ENCODE measurements at regions not wholly inside any gene's neighbourhood (a gene's known extent, or its start where the extent isn't known, plus 50 kb on each side); places are given as distances from the start of the nearest gene placed in this dataset.
A peak's percentile ranks its signal among the peaks of the same experiment; 100 is the strongest.

DNA sequence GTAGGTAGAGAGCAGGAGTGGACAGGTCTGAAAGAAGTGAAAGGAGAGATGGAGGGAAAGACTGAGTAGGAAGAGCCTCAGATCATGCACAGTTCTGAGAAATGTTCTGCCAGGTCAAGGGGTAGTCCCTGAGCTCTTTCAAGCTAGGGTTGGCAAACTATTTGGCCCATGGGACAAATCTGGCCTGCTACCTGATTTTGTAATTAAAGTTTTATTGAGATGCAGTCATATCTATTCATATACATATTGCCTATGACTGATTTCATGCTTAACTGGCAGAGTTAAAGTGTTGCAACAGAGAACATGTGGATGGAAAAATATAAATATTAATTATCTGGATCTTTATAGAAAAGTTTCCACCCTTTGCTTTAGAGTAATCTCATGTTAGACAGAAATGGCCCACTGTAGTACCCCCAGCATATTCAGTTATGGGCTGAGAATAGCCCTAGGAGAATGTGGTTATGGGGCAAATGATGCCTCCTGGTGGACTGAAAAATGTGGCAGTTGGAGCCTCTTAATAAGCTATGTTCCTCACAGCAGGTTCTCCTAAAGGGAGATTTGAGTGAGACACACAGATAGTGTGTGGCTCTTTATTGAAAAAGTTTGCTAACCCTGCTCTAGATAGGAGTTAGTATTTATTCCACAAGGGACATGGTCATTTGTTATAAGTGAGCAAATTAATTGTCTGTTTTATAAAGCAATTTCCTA, 476.9 kb downstream of the LRIG3 start:
- no peaks in the 10 kb centered on the region for H3K27me3 ChIP-seq (ENCODE audit: low read length)
- H3K4me3 ChIP-seq (ENCODE audit: low read length), result no peak overlapping the region
- no peaks in the 10 kb centered on the region for H3K9me3 ChIP-seq (ENCODE audit: low read length)
- intact Hi-C loops (cut with micrococcal nuclease), result loop anchor here (2.0 kb wide), 1 partner anchor 97 kb away; no protein-coding TSS in a partner anchor
- H2AFZ ChIP-seq (ENCODE audit: low read length), result no peak overlapping the region
- no peak overlapping the region for H3K4me2 ChIP-seq (ENCODE audit: low read length)
- no peak overlapping the region for H3K9ac ChIP-seq (ENCODE audit: low read length)
- H4K20me1 ChIP-seq (ENCODE audit: low read length), result no peaks in the 10 kb centered on the region
- H3K9me2 ChIP-seq (replicated peaks; ENCODE audit: low read length), result no peaks in the 10 kb centered on the region
- no peaks in the 10 kb centered on the region for H3K79me2 ChIP-seq (ENCODE audit: low read length)
- ChIA-PET CTCF (interaction anchor here (0.6 kb wide), 4 partner anchors 20 to 954 kb away, joined by 3 to 4 read pairs (median 3); no protein-coding TSS in a partner anchor), POLR2A (ENCODE audit: unreplicated experiment) (interaction anchor here (0.5 to 1.0 kb wide), 2 partner anchors 16 to 18 kb away, joined by 5 read pairs; no protein-coding TSS in a partner anchor)
- H3K4me1 ChIP-seq (ENCODE audit: insufficient read depth, low read length), result 0 out of 2 replicates have a peak, but pooled peaks cover 6% of the 10 kb centered on the region
- ATAC-seq, result peak; percentile 46; the same call in 1 of the 2 replicates
- TF ChIP-seq, protein P1, sequence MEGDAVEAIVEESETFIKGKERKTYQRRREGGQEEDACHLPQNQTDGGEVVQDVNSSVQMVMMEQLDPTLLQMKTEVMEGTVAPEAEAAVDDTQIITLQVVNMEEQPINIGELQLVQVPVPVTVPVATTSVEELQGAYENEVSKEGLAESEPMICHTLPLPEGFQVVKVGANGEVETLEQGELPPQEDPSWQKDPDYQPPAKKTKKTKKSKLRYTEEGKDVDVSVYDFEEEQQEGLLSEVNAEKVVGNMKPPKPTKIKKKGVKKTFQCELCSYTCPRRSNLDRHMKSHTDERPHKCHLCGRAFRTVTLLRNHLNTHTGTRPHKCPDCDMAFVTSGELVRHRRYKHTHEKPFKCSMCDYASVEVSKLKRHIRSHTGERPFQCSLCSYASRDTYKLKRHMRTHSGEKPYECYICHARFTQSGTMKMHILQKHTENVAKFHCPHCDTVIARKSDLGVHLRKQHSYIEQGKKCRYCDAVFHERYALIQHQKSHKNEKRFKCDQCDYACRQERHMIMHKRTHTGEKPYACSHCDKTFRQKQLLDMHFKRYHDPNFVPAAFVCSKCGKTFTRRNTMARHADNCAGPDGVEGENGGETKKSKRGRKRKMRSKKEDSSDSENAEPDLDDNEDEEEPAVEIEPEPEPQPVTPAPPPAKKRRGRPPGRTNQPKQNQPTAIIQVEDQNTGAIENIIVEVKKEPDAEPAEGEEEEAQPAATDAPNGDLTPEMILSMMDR (conservative IDR thresholded peaks at IDR 0.05; ENCODE audit: low read depth, low read length), result peak; percentile 72
- TF ChIP-seq EZH2phosphoT487 (IDR thresholded peaks at IDR 0.05; ENCODE audit: borderline replicate concordance, low read length) (no peak), EZH2 (IDR thresholded peaks at IDR 0.05; ENCODE audit: low read length, unreplicated experiment) (no peak)
- H3K36me3 ChIP-seq (ENCODE audit: low read depth, low read length), result no peaks in the 10 kb centered on the region
- DNase-seq, result peak; percentile 59
- no peak overlapping the region for H3K27ac ChIP-seq (ENCODE audit: low read length)
- no peaks in the 10 kb centered on the region for H3F3A ChIP-seq (ENCODE audit: low read length, unreplicated experiment)
- no TSS peak for BruUV-seq (replicated peaks)

DNA sequence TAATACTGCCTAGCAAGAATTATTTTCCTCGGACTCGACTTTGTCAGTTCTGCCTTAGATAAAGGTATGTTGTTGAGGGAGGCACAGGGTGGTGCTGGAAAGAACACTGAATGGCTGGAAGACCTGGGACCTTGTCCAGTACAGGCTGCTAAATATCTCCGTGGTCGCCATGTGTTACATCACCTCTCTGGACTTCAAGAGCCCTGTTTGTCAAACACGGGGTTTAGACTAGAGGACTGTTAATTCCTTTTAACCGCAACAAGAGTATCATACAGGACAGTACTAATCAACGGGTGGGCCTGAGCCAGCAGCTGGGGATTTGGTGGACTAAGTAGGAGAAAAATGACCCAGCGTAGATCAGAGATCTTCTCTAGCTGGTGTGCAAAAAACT, 476.3 kb downstream of the LRIG3 start:
- Histone ChIP-seq H3K9me2 (replicated peaks; ENCODE audit: low read length) (no peaks in the 10 kb centered on the region), H4K20me1 (ENCODE audit: low read length) (no peaks in the 10 kb centered on the region), H3K36me3 (ENCODE audit: low read depth, low read length) (no peaks in the 10 kb centered on the region), H3K4me1 (ENCODE audit: insufficient read depth, low read length) (0 out of 2 replicates have a peak, but pooled peaks cover 6% of the 10 kb centered on the region), H2AFZ (ENCODE audit: low read length) (no peak overlapping the region), H3K9ac (ENCODE audit: low read length) (no peak overlapping the region), H3K4me2 (ENCODE audit: low read length) (no peak overlapping the region), H3F3A (ENCODE audit: low read length, unreplicated experiment) (no peaks in the 10 kb centered on the region), H3K79me2 (ENCODE audit: low read length) (no peaks in the 10 kb centered on the region), H3K4me3 (ENCODE audit: low read length) (no peak overlapping the region), H3K27me3 (ENCODE audit: low read length) (no peaks in the 10 kb centered on the region), H3K27ac (ENCODE audit: low read length) (no peak overlapping the region), H3K9me3 (ENCODE audit: low read length) (no peaks in the 10 kb centered on the region)
- ChIA-PET CTCF (interaction anchor here (0.6 kb wide), 3 partner anchors 28 to 954 kb away, joined by 3 to 4 read pairs (median 3); no protein-coding TSS in a partner anchor), POLR2A (ENCODE audit: unreplicated experiment) (interaction anchor here (1.0 kb wide), 1 partner anchor 18 kb away, joined by 5 read pairs; no protein-coding TSS in a partner anchor)
- ATAC-seq, result no peak
- intact Hi-C loops (cut with micrococcal nuclease), result loop anchor here (2.0 kb wide), 1 partner anchor 97 kb away; no protein-coding TSS in a partner anchor
- DNase-seq, result no peak
- no TSS peak for BruUV-seq (replicated peaks)
- TF ChIP-seq EZH2phosphoT487 (IDR thresholded peaks at IDR 0.05; ENCODE audit: borderline replicate concordance, low read length) (no peak), EZH2 (IDR thresholded peaks at IDR 0.05; ENCODE audit: low read length, unreplicated experiment) (no peak)
- TF ChIP-seq, protein P1 (conservative IDR thresholded peaks at IDR 0.05; ENCODE audit: low read depth, low read length), result no peak
